ENCODE measurements at regions not wholly inside any gene's neighbourhood (a gene's known extent, or its start where the extent isn't known, plus 50 kb on each side); places are given as distances from the start of the nearest gene placed in this dataset.

- DNase-seq (ENCODE audit: low read depth in 2 of 2): no peak
These were observed 90.7 kb downstream of the ZNF281 start for GRCh38 chr1:200319148-200319547.

GRCh38 chr1:200317236-200317635, 92.6 kb downstream of the ZNF281 start:
- DNase-seq (ENCODE audit: low read depth in 2 of 2): no peak

- no peak for DNase-seq (ENCODE audit: low read depth in 2 of 2)
These were observed 93.6 kb downstream of the ZNF281 start for GRCh38 chr1:200316148-200316803.

- DNase-seq (ENCODE audit: low read depth in 2 of 2): no peak
These were observed 95.6 kb downstream of the ZNF281 start for GRCh38 chr1:200314085-200314750.

GRCh38 chr1:200311256-200311655, 98.6 kb downstream of the ZNF281 start:
- DNase-seq (ENCODE audit: low read depth in 2 of 2): no peak

GRCh38 chr1:200310824-200311223, 99.0 kb downstream of the ZNF281 start:
- no peak for DNase-seq (ENCODE audit: low read depth in 2 of 2)

- no peak for DNase-seq (ENCODE audit: low read depth in 2 of 2)
These were observed 102.1 kb downstream of the ZNF281 start for GRCh38 chr1:200307755-200308066.

GRCh38 chr1:200306944-200307754, 102.7 kb downstream of the ZNF281 start:
- no peak for DNase-seq (ENCODE audit: low read depth in 2 of 2)

- no peak for DNase-seq (ENCODE audit: low read depth in 2 of 2)
These were observed 104.0 kb downstream of the ZNF281 start for GRCh38 chr1:200305806-200306205.

GRCh38 chr1:200304171-200304570, 105.7 kb downstream of the ZNF281 start:
- DNase-seq (ENCODE audit: low read depth in 2 of 2): no peak

GRCh38 chr1:200302921-200303290, 106.9 kb downstream of the ZNF281 start:
- no peak for DNase-seq (ENCODE audit: low read depth in 2 of 2)

GRCh38 chr1:200302192-200302920, 107.5 kb downstream of the ZNF281 start:
- peak; percentile 11 to 24 for DNase-seq (ENCODE audit: low read depth in 2 of 2)

- no peak for DNase-seq (ENCODE audit: low read depth in 2 of 2)
These were observed 108.7 kb downstream of the ZNF281 start for GRCh38 chr1:200301152-200301551.

- no peak for DNase-seq (ENCODE audit: low read depth in 2 of 2)
These were observed 110.3 kb downstream of the ZNF281 start for GRCh38 chr1:200299571-200299970.

- DNase-seq (ENCODE audit: low read depth in 2 of 2): no peak
These were observed 111.6 kb downstream of the ZNF281 start for GRCh38 chr1:200298242-200298641.

GRCh38 chr1:200296091-200296661, 113.7 kb downstream of the ZNF281 start:
- no peak for DNase-seq (ENCODE audit: low read depth in 2 of 2)

- DNase-seq (ENCODE audit: low read depth in 2 of 2): no peak
These were observed 115.6 kb downstream of the ZNF281 start for GRCh38 chr1:200294241-200294640.

GRCh38 chr1:200292699-200293098, 117.1 kb downstream of the ZNF281 start:
- no peak for DNase-seq (ENCODE audit: low read depth in 2 of 2)

GRCh38 chr1:200291106-200291505, 118.7 kb downstream of the ZNF281 start:
- no peak for DNase-seq (ENCODE audit: low read depth in 2 of 2)

GRCh38 chr1:200290010-200290685, 119.7 kb downstream of the ZNF281 start:
- DNase-seq (ENCODE audit: low read depth in 2 of 2): no peak

- DNase-seq (ENCODE audit: low read depth in 2 of 2): no peak
These were observed 121.6 kb downstream of the ZNF281 start for GRCh38 chr1:200288226-200288625.
